Inferior parietal cortex (tissue), 1 donor: ENCODE measurements at regions not wholly inside any gene's neighbourhood (a gene's known extent, or its start where the extent isn't known, plus 50 kb on each side); places are given as distances from the start of the nearest gene placed in this dataset.

Experiments used
- DNase-seq: peaks from one replicate; pipeline ENCODE4 v3.0.0-alpha.2; 2016; ENCODE audit errors: extremely low spot score

DNA sequence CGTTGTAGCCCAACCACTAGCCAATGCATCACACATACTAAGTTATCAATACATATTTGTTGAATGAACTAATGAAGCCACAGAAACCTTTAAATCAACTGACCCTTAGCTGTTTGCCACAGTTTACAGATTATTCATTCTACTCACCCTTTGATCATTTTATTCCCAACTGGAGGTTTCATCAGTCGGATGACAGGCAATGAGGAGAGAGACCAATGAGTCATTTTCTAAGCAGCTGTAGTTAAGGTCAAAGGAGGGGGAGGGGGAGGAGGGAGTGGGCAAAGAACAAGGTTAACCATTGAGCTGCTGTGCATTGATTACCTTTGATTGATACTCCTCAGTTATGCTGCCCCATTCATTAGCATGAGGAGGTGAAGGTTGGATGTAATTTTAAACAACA, 469.5 kb downstream of the VRK1 start:
- no peak for DNase-seq

DNA sequence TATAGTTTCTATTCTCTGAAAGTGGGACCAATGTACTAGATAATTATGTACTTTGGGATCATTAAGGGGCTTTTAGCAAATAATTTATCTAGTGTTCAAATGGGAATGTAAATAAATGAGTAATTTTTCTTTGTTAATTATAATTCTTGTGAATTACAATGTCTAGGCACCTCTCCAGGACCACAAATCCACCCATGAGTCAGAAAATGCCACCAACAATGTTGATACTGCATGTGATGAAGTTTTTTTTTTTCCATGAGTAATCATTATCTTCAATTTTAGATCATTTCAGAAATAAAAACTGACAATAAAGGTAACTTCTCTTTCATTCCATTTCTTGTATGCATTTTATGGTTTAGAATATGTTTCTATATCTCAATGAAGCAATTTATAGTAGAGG, 470.3 kb downstream of the VRK1 start:
- DNase-seq, result no peak

DNA sequence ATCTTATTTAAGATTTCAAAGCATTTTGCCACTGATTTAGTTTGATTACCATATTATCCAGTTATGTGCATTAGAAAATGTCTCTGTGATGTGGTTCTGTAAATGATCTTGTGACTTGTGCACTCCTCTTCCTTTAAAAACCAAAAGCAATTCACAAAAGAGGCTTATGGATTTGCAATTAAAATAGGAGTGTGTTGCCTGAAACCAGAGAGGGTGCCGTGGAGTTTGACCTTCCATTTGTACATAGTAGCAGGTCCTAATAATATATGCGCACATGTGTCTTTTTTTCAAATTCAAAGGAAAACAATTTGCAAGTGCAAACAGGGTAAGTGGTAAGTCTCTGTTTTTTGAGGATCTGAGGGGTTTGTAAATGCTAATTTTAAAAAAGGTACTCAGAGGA, 470.9 kb downstream of the VRK1 start:
- DNase-seq, result no peak

DNA sequence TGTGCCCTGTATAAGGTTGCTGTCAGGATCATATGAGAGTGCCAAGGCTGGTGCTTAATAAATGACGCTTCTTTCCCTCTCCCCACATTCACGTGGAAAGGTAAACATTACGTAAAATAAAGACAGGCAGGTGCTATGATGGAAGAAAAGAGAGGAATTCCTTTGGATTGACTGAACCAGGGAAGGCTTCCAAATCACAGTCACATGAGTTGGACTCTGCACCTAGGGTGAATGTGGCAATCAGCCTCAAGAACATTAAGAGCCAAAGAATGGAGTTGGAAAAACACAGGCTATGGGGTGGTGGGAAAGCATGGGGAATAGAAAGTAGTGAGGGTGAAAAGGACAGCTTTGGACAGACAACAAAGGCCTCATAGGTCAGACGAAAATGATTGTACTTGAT, 473.1 kb downstream of the VRK1 start:
- DNase-seq, result no peak

DNA sequence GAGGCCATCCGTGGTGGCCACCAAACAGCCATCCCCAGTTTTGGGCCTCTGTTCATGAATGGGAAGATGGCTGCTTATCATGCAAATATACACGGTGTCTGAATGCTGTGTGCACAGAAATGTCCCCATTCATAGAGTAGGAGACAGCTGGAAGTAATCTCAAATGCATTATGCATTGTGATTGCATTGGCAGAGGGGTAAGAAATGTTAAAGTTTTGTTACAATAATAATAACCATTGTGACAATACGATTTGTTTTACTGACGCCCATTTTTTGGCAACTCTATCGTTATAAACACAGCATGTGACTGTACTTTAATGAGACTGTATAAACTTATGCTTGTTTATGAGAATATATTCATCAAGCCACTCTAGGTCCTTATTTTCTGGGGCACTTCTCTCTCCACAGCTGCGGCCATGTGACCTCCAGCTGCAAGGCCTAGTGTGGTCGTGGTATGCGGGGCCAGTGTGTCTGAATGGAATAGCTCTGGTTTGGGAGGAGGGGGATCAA, 474.3 kb downstream of the VRK1 start:
- DNase-seq, result no peak

DNA sequence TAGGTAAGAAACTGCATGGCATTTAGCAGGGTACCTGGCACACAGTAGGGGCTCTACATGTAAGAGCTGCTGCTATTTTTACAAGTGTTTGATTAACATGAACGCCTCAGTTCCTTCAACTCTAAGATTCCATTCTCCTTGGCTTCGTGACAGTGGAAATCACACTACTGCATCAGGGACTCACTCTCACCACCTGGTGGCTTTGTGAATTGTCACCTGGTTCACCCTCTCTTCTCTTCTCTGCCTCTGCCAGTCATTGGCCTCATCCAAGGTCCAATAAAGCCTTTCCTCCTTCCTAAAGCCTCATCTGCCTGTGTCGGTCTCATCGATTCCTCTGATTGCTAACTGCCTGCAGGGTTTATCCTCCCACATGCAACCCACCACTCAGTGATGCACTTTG, 476.4 kb downstream of the VRK1 start:
- DNase-seq, result no peak

DNA sequence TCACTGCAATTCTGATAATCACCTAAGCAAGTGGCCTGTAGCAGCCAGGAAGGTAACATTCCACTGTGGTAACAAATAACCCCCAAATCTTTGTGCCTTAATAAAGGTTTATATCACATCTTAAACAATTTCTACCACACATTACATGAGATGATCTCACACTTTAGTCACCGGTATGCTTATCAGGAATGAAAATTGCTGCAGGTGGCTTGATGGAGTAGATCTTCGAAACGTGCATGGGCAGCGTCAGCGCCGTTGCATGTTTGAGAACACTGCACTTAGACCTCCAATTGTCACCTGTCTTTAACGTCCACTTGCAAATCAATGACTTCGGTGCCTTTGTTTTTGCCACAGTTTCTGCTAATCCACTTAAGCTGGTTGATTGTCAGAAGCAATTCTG, 477.4 kb downstream of the VRK1 start:
- DNase-seq, result no peak

DNA sequence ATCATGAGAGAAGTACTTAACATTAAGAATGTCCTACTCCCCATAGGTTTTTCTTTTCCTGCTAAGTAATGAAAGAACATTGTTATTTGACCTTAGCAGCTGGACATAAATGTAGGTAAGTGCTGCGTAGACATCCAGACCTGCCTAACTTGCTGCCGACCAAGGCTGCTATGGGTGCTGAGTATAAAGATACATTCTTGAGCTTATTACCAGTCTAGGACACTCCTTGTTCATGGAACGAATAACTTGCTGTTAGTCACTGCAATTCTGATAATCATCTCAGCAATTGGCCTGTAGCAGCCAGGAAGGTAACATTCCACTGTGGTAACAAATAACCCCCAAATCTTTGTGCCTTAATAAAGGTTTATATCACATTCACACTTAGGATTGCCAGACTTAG, 478.1 kb downstream of the VRK1 start:
- DNase-seq, result no peak

DNA sequence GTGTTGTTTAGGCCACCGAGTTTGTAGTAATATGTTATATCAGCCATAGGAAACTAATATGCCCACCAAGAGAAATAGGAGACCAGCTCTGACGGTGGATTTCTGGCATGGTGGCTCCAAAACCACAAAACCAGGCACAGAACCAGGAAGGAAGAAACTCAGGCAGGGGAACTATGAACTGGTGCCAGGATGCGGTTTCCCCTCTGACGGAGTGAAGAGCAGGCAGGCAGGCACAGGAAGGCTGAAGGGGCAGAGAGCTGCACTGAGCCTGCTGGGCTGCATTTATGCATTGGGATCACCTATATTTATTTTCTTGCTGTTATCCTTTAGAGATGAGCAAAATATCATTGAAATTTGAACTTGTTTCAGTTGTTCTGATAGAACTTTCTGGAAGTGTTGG, 479.4 kb downstream of the VRK1 start:
- DNase-seq, result no peak

DNA sequence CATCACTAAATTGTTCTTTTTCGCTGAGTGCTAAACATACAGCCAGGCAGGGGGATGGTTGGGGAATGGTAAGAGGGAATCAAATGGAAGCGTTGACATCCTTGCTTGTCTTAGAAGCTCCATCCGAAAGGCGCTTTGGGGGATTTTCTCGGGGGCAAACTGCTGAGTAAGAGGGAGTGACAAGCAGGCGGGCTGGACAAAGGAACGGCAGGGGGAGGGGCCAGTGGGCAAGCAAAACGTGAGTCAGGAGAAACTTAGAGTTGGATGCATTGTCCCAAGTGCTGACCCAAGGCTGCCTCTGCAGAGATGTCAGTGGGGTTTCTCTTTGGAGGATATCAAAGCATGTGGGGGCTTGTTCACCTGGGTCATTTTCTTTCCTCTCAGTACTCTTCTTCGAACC, 480.5 kb downstream of the VRK1 start:
- DNase-seq, result no peak

DNA sequence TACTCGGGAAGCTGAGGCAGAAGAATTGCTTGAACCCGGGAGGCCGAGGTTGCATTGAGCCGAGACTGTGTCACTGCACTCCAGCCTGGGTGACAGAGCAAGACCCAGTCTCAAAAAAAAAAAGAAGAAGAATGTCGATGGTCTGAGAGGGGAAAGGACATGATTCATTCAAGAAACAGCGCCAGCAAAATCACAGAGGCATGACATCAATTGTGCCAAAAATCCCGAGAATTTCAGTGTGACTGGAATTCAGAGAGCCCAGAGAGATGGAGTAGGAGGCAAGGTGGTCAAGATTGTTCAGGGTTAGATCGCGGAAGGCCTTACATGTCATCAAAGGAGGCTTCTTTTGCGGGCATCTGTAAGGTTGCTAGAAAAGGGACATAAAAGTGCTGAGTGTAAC, 483.3 kb downstream of the VRK1 start:
- DNase-seq, result no peak

DNA sequence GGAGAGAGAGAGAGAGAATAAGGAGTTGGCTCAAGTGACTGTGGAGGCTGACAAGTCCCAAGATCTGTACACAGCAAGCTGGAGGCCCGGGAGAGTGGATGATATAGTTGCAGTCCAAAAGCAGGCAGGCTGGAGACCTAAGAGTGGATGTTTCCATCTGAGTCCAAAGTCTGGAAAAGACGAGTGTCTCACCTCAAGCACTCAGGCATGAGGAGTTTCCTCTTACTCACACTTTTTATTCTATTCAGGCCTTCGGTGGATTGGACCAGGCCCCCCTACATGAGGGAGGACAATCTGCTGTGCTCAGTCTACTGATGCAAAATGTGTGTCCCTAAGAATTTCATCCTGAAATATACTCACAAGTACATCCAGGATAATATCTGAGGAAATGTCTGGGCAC, 484.6 kb downstream of the VRK1 start:
- no peak for DNase-seq

DNA sequence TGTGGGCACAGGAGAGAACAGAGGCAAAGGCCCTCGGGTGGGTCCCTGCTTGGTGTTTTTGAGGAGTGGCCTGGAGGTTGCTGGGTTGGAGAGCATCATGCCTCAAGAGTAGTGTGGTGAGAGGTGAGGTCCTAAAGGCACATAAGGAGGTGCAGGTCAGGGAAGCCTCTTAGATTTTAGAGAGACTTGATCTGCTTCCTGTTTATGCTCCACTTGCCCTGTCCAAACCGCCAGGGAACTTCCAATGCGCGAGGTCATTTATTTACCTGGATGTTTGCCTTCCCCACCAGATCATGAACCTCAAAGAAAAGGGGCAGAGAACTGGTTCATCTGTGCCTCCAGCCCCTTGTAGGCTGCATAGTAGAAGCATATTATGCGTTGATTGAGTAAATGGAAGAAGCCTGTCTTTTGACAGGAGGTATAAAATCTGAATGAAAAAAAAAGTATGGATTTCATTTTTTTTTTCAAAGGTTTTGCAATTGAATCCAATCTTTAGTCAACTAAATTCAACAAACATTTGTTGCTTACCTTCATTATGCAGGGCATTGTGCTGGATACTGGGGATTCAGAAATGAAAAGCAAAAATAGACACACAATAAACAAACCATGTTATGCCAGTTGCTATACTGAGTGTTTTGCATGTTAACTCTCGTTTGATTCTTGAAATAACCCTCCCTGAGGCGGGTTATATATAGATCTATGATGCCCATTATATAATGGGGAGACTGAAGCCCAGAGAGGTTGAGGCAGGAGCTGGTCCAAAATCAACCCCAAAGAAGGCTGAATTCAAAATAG, 485.2 kb downstream of the VRK1 start:
- DNase-seq, result no peak

DNA sequence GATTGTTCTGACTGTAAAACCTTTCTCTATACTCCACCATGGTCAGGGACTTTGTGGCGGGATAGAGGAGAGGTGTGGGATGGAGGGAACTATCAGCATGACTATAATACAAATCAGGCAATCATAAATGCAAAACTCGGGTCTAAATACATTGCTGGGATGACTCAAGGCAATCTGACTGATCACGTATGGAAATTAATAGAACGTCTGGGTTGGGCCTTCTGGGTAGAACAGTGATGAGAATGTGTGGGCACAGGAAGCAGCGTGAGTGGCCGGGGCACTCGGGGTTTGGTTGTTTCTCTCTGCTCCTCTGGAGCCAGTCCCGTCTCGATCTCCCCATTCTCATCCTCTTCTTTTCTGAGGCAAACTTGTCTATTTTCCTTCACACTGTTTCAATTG, 485.8 kb downstream of the VRK1 start:
- no peak for DNase-seq

DNA sequence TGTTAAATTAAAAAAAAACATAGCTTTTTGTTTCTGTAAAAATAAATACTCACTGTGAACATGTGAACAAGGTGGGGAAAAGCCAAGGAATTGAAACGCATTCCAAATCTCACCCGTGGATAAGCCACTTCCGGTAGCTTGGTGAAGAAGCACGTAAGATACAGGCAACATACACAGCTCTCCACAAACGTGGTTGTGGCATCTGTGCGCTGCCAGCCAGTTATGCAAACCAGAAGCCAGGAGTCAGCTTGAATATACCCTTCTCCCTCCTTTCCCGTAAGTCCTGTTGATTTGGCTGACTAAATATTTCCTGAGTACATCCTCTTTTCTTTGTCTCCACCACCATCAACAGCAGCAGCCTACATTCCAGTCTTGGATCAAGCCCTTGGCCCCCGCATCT, 486.2 kb downstream of the VRK1 start:
- no peak for DNase-seq

DNA sequence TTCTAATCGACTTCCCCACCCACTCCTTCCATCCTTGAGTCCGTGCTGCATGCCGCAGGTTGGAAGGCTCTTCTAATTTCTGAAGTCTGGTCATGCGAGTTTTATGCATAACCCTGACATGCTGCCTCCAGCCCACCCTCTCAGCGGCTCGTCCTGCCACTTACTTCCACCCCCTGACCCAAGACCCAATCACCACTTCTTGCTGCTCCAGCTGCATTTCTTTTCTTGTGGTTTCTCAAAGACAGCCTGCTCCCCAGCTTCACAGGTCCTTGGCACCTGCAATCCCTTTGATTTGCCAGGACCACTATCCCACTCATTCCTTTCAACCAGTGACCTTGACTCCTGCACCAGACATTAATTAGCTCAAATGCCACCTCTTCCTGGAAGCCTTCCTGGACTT, 486.7 kb downstream of the VRK1 start:
- DNase-seq, result no peak

DNA sequence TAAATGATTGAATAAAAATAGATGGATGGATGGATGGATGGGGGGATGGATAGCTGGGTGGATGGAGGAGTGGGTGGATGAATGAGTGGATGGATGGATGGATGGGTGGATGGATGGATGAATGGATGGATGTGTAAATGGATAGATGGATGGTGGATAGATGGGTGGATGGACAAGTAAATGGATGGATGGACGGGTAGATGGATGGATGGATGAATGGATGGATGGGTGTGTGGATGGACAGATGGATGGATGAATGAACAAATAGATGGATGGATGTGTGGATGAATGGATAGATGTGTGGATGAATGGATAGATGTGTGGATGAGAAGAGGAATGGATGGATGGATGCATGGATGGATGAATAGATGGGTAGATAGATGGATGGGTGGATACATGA, 490.8 kb downstream of the VRK1 start:
- DNase-seq, result no peak

DNA sequence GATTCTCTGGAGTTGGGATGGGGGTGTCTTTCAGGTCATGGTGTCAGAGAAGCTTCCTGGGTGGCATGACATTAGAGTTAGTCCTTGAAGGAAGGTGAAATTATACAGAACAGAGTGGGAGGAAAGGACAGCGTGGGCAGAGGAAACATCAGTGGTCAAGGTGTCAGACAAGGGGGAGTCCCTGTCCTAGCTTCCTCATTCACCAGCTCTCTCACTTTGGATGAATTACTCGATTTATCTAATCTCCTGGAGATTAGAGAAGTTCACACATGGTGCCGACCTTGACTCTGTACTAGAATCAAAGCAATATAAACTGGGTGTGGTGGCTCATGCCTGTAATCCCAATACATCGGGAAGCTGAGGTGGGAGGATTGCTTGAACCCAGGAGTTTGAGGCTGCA, 492.9 kb downstream of the VRK1 start:
- DNase-seq, result no peak

DNA sequence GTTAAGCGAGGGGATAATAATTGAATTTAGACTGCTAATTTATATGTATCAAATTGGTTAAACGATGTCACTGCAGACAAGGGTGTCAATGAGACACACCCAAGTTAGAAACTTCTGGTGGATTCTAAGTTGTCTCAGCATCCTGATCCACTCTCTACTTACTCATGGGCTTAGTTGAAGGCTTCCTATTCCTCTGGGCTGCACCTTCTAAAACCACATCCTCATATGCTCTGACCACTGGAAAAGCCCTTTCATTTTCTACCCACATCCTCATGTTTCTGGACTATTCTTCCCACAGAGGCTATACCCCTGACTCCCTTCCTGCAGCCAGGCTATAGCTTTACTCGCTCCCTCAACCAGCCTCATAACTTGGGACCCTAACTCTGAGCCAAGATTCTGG, 493.8 kb downstream of the VRK1 start:
- no peak for DNase-seq

DNA sequence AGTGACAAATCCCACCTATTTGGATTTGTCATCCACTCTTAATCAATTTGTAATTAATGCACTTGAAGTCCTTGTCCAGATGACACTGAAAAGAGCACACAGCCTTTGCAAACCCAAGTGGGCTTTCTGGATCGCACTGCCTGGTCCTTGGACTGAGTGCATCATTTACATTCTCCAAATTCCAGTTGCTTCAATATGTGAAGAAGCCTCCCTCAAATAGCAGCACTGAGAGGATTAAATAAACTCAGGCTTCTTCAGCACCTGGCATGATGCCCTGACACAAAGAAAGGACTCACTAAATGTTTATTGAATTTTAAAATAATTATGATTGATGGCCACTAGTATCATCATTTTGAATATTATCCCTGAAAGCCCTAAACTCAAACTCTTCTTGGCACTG, 496.5 kb downstream of the VRK1 start:
- no peak for DNase-seq

DNA sequence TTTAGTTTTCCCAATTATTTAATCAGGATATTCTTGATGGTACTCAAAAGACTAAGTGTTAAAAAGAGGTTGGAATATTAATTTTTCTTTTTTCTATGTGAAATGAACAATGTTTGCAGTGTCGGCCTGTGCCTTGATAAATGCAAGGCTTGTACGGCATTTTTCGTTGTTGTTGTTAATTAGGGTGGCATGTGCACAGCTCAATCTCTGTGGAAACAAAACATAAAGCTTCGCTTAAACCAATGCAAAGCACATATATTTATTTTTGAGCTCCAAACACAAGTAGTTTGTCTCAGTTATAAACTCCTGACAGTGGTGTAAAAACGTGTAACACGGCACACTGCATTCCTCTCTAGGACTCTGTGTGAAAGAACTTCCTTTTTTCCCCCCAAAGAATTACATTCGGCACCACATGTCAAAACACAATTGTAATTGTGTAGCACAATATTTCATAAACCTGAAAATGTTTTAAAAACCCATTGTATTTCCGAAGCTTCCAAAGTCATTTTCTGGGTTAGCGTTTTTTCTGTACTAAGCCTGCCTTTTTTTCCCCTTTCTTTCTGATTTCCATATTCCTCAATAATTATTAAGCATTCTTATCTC, 498.0 kb downstream of the VRK1 start:
- DNase-seq, result no peak

DNA sequence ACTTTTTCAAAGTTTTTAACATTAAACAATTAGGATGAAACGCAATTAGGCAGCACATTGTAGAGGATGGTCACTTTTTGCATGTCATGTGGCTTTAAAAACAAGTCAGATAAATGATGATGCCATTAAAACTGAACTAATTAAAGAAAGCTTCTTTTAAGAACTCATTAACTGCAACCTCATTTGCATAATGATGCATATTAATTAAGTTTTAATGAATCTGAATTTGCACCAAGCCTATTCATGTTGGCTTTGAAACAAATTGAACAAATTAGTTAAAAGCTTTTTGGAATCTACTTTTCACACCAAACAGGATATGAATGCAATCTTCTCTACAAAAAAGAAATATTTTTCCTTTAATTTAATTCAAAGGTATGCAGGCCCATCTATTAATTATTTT, 499.0 kb downstream of the VRK1 start:
- no peak for DNase-seq

DNA sequence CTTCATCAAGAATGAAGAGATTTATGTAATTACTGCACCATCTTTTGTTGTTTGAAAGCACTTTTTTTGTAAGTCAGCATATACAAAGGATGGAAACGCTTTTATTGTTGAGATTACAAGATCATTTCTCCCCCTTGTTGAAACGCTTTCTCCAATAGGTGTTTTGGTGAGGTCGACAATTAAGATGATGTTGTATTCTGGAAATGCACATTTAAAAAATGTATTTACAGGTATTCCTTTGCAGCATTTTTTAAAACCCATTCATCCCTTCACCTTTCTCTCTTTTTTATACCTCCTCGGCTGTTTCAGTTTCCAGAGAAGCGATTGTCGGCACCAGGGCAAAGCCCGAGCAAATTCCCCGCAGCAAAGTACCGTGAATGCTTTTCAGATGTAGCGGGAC, 499.9 kb downstream of the VRK1 start:
- DNase-seq, result no peak

DNA sequence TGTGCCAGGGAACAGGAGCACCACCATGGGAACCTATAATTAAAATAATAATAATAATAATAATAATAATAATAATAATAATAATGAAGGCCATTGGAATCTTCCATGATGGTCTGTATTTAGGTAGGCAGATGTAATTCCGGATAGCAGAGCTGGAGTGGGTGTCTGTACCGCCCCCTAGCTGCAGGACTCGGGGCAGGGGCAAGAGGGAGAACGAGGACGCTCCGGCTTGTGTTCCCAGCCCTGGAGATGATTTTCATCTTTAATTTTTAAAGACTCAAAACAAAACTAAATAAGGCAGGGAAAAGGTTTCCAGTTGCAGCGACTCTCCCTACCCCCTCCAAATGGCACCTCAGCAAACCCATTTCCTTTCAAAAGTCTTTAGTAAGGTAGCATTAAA, 501.1 kb downstream of the VRK1 start:
- DNase-seq, result no peak
